ENCODE measurements at regions not wholly inside any gene's neighbourhood (a gene's known extent, or its start where the extent isn't known, plus 50 kb on each side); places are given as distances from the start of the nearest gene placed in this dataset.

- Mint-ChIP-seq H3K36me3 (ENCODE audit: insufficient read depth in 1 of 3, low read depth in 3 of 3) (no peaks in the 10 kb centered on the region), H3K27me3 (ENCODE audit: low read depth) (no peaks in the 10 kb centered on the region), H3K27ac (no peak overlapping the region), H3K4me1 (0 out of 4 replicates have a peak, but pooled peaks cover 0 to 5% of the 10 kb centered on the region in 2 experiments), H3K4me3 (no peak overlapping the region), H3K9me3 (no peaks in the 10 kb centered on the region)
- Histone ChIP-seq H2BK20ac (ENCODE audit: low read depth, low read length, poor library complexity, severe bottlenecking) (no peak overlapping the region), H3K27me3 (ENCODE audit: insufficient read depth, low read length) (no peaks in the 10 kb centered on the region), H3K23ac (ENCODE audit: insufficient read length, low read depth, low read length) (no peak overlapping the region), H2BK15ac (ENCODE audit: low read depth, low read length) (no peak overlapping the region), H2AFZ (ENCODE audit: low read length) (no peak overlapping the region), H3K9me3 (ENCODE audit: control insufficient read depth, low read depth, low read length) (no peaks in the 10 kb centered on the region), H3K4ac (ENCODE audit: low read depth, low read length) (no peak overlapping the region), H3K27ac (ENCODE audit: insufficient read length, low read depth, low read length) (no peak overlapping the region), H3K79me2 (ENCODE audit: insufficient read depth, low read length) (no peaks in the 10 kb centered on the region; the same call in 1 of the 2 replicates), H3K9ac (ENCODE audit: extremely low read depth, insufficient read length, low read length) (no peak overlapping the region), H3K23me2 (ENCODE audit: insufficient read length, low read depth, low read length, poor library complexity, severe bottlenecking) (no peaks in the 10 kb centered on the region), H4K20me1 (ENCODE audit: control insufficient read depth, insufficient read depth, insufficient read length) (no peaks in the 10 kb centered on the region), H2BK12ac (ENCODE audit: insufficient read length, low read depth, low read length) (no peak overlapping the region), H3K18ac (ENCODE audit: insufficient read length, low read depth, low read length) (no peak overlapping the region), H2AK5ac (ENCODE audit: insufficient read length, low read length) (no peak overlapping the region), H3K4me2 (ENCODE audit: insufficient read depth, insufficient read length, low read length) (no peak overlapping the region), H4K91ac (ENCODE audit: insufficient read length, low read depth, low read length) (no peak overlapping the region), H3K56ac (ENCODE audit: insufficient read length, low read depth, low read length) (no peak overlapping the region), H4K8ac (replicated peaks; ENCODE audit: insufficient read length, low read depth, low read length) (no peak overlapping the region), H4K5ac (ENCODE audit: insufficient read length, low read depth, low read length) (no peak overlapping the region), H3K4me1 (ENCODE audit: insufficient read depth, low read length) (no peaks in the 10 kb centered on the region; the same call in 1 of the 2 replicates), H3K79me1 (ENCODE audit: insufficient read depth, low read depth, low read length, poor library complexity, severe bottlenecking) (no peaks in the 10 kb centered on the region), H2BK120ac (ENCODE audit: low read depth, low read length, poor library complexity, severe bottlenecking) (no peak overlapping the region), H2BK5ac (ENCODE audit: insufficient read length, low read length) (no peak overlapping the region), H3K14ac (ENCODE audit: insufficient read depth, low read length) (no peak overlapping the region), H3T11ph (ENCODE audit: low read length) (no peak overlapping the region)
- no peak for TF ChIP-seq CTCF (conservative IDR thresholded peaks at IDR 0.05)
- no CpG with 5 or more reads among the region's 2 CpGs for WGBS (ENCODE audit: extremely low coverage, insufficient read length, low lambda C conversion rate)
- DNase-seq = no peak
These were observed 359.8 kb upstream of the MTPN start for GRCh38 chr7:136336932-136337331.
